ENCODE measurements at regions not wholly inside any gene's neighbourhood (a gene's known extent, or its start where the extent isn't known, plus 50 kb on each side); places are given as distances from the start of the nearest gene placed in this dataset.

DNA sequence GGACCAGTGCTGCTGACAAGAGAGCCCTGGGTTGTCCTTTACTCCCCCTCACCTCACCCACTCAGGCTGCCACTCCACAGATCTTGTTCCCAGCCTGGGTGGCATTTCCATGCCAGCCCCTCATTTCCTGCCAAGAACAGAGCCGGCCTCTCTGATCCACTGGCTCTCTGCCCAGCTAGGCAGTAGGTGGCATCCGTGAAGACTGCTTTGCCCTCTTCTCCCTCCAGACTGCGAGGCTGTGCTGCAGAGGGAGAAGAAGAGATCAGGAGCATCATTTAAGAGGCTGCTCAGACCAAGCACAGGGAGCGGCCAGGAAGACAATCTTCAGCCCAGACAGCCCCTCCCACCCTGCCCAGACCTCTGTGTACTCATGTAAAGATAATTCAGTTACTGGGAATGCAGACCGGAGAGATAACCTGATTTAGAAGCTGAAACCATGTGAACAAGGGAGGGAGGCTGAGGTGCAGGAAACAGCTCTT, 126.9 kb upstream of the NCAM1 start:
- TF ChIP-seq CTCF (IDR thresholded peaks at IDR 0.05): no peak
- no peak for TF ChIP-seq ZFX (IDR thresholded peaks at IDR 0.05; ENCODE audit: borderline replicate concordance)
